Smooth muscle cell (in vitro differentiated cells): ENCODE measurements at regions not wholly inside any gene's neighbourhood (a gene's known extent, or its start where the extent isn't known, plus 50 kb on each side); places are given as distances from the start of the nearest gene placed in this dataset.
A peak's percentile ranks its signal among the peaks of the same experiment; 100 is the strongest.

Experiments used
- DNase-seq: peaks from one replicate; lab custom pipeline; 2025; ENCODE audit not compliant: unreplicated experiment; lab: John Stamatoyannopoulos, UW
- H2AFZ ChIP-seq: fragments of 200-600 bp; sonication (generic); 2 replicates; pipeline ENCODE4 v1.6.0; 2016; ENCODE audit warnings: antibody characterized with exemption, low read depth, mild to moderate bottlenecking
- H3F3A ChIP-seq: fragments of 200-600 bp; sonication (generic); 2 replicates; pipeline ENCODE4 v1.6.0; 2017; ENCODE audit warnings: antibody characterized with exemption, low read depth
- H3K27ac ChIP-seq: fragments of 200-600 bp; sonication (generic); 2 replicates; pipeline ENCODE4 v1.5.1; 2016; ENCODE audit warnings: low read depth, mild to moderate bottlenecking
- H3K27me3 ChIP-seq: fragments of 200-600 bp; sonication (generic); 2 replicates; pipeline ENCODE4 v1.6.1; 2016; ENCODE audit warnings: low read depth, mild to moderate bottlenecking
- H3K36me3 ChIP-seq: fragments of 200-600 bp; sonication (generic); 2 replicates; pipeline ENCODE4 v1.5.1; 2016; ENCODE audit warnings: low read depth
- H3K4me1 ChIP-seq: fragments of 200-600 bp; sonication (generic); 2 replicates; pipeline ENCODE4 v1.5.1; 2016; ENCODE audit warnings: low read depth
- H3K4me2 ChIP-seq: fragments of 200-600 bp; sonication (generic); 2 replicates; pipeline ENCODE4 v1.6.0; 2016; ENCODE audit warnings: mild to moderate bottlenecking
- H3K4me3 ChIP-seq: fragments of 200-600 bp; sonication (generic); 2 replicates; pipeline ENCODE4 v1.5.1; 2016; ENCODE audit warnings: mild to moderate bottlenecking
- H3K79me2 ChIP-seq: fragments of 200-600 bp; sonication (generic); 2 replicates; pipeline ENCODE4 v1.6.0; 2016; ENCODE audit warnings: low read depth, mild to moderate bottlenecking
- H3K9ac ChIP-seq: fragments of 200-600 bp; sonication (generic); 2 replicates; pipeline ENCODE4 v1.6.0; 2016; ENCODE audit warnings: low read depth
- H3K9me3 ChIP-seq: fragments of 200-600 bp; sonication (generic); replicated peaks from 2 replicates; pipeline ENCODE4 v1.5.1; 2016; ENCODE audit warnings: low read depth
- H4K20me1 ChIP-seq: fragments of 200-600 bp; sonication (generic); 2 replicates; pipeline ENCODE4 v1.6.0; 2016; ENCODE audit warnings: low read depth
- CTCF ChIP-seq: fragments of 200-600 bp; sonication (generic); IDR thresholded peaks from 2 replicates; pipeline ENCODE4 v1.5.1; 2017; ENCODE audit warnings: borderline replicate concordance, mild to moderate bottlenecking, antibody characterized with exemption; ENCODE audit not compliant: insufficient read depth, poor library complexity, severe bottlenecking
- WGBS: methylation state at CpG from one replicate; pipeline ENCODE4 v1.1.7; 2016; ENCODE audit warnings: low lambda C conversion rate; 5-methylcytosine and 5-hydroxymethylcytosine counted together

GRCh38 chr3:4218456-4219226 lies 84.5 kb upstream of the SETMAR start:
- no peak for TF ChIP-seq CTCF
- DNase-seq, result no peak
- Histone ChIP-seq H2AFZ (no peak overlapping the region), H3K36me3 (no peaks in the 10 kb centered on the region), H3K27me3 (no peaks in the 10 kb centered on the region), H3K27ac (no peak overlapping the region), H3K4me1 (peaks cover 9% of the 10 kb centered on the region), H3K79me2 (no peaks in the 10 kb centered on the region), H4K20me1 (no peaks in the 10 kb centered on the region), H3F3A (peaks cover 5% of the 10 kb centered on the region), H3K9me3 (no peaks in the 10 kb centered on the region), H3K4me3 (no peak overlapping the region), H3K9ac (no peak overlapping the region), H3K4me2 (peak overlapping the region; percentile 36)
- WGBS, result 42% methylated on average over 10 of the region's 10 CpGs

- H3K27me3 ChIP-seq, result no peaks in the 10 kb centered on the region
- no peak for DNase-seq
- H3F3A ChIP-seq, result peaks cover 5% of the 10 kb centered on the region
- no peak overlapping the region for H2AFZ ChIP-seq
- no peaks in the 10 kb centered on the region for H3K79me2 ChIP-seq
- H3K4me2 ChIP-seq, result no peak overlapping the region
- no peaks in the 10 kb centered on the region for H3K9me3 ChIP-seq
- H3K4me1 ChIP-seq, result peaks cover 9% of the 10 kb centered on the region
- H3K9ac ChIP-seq, result no peak overlapping the region
- H3K36me3 ChIP-seq, result no peaks in the 10 kb centered on the region
- H4K20me1 ChIP-seq, result no peaks in the 10 kb centered on the region
- no peak overlapping the region for H3K4me3 ChIP-seq
- 42% methylated on average over 2 of the region's 2 CpGs for WGBS
- no peak overlapping the region for H3K27ac ChIP-seq
- no peak for TF ChIP-seq CTCF
These were observed 84.0 kb upstream of the SETMAR start for GRCh38 chr3:4219227-4219568.

- no peak overlapping the region for H3K27ac ChIP-seq
- peaks cover 5% of the 10 kb centered on the region for H3F3A ChIP-seq
- H3K4me2 ChIP-seq, result no peak overlapping the region
- DNase-seq, result no peak
- no peak overlapping the region for H3K9ac ChIP-seq
- H3K4me3 ChIP-seq, result no peak overlapping the region
- H3K36me3 ChIP-seq, result no peaks in the 10 kb centered on the region
- no peak overlapping the region for H2AFZ ChIP-seq
- H3K27me3 ChIP-seq, result no peaks in the 10 kb centered on the region
- no peaks in the 10 kb centered on the region for H3K9me3 ChIP-seq
- WGBS, result 64% methylated on average over 3 of the region's 3 CpGs
- no peaks in the 10 kb centered on the region for H3K79me2 ChIP-seq
- peaks cover 9% of the 10 kb centered on the region for H3K4me1 ChIP-seq
- H4K20me1 ChIP-seq, result no peaks in the 10 kb centered on the region
- no peak for TF ChIP-seq CTCF
These were observed 83.1 kb upstream of the SETMAR start for GRCh38 chr3:4220065-4220464.

- Histone ChIP-seq H2AFZ (no peak overlapping the region), H3F3A (peaks cover 5% of the 10 kb centered on the region), H3K79me2 (no peaks in the 10 kb centered on the region), H3K9me3 (no peaks in the 10 kb centered on the region), H3K4me1 (peaks cover 9% of the 10 kb centered on the region), H3K4me3 (no peak overlapping the region), H3K27ac (no peak overlapping the region), H3K9ac (no peak overlapping the region), H3K4me2 (no peak overlapping the region), H3K27me3 (no peaks in the 10 kb centered on the region), H3K36me3 (no peaks in the 10 kb centered on the region), H4K20me1 (no peaks in the 10 kb centered on the region)
- no peak for TF ChIP-seq CTCF
- 71% methylated on average over 5 of the region's 5 CpGs for WGBS
- DNase-seq, result no peak
These were observed 80.5 kb upstream of the SETMAR start for GRCh38 chr3:4222574-4223175.
